GM18907 (cell line): ENCODE measurements at regions not wholly inside any gene's neighbourhood (a gene's known extent, or its start where the extent isn't known, plus 50 kb on each side); places are given as distances from the start of the nearest gene placed in this dataset.

Source experiments
- ATAC-seq: cut with Tn5 transposase; IDR thresholded peaks from one replicate; pipeline ENCODE4 v1.9.1; 2021; ENCODE audit warnings: mild to moderate bottlenecking, moderate library complexity; ENCODE audit not compliant: unreplicated experiment

DNA sequence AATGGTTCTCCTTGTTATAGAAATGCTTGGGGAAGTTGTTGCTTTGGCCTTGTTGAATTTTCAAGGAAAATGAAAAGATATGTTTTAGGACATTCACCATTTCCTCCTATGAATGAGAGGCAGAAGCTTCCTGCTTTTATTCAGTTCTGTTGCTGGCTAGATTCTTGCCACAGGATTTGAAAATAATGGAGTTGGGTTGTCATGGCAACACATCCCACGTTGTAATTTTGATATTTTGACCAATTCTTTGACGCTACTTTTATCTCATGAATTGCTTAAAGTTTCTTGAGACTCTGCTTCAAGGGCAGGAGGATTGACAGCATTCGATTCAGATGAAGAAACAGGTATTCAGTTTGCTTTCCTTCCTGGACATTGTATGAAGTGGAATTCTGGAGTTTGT lies 331.5 kb downstream of the PRDM2 start:
- no peak for ATAC-seq

DNA sequence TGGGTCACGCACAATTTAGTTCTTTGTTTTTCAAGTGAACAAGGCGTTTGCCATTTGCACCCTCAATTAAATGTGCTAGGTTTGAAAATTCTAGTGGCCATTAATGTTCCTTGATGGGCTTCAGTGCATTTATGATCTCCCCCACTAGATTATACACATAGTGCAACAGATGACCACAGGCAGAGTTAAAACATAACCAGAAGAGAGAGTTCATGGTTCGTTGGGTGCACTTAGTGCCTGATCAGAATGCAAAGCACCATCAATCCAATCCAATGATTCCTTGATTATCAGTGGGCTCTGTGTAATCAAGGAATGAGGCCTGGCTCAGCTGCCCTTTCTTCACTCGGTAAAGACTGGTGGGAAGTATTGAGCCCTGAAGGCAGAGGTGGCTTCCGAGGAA lies 334.5 kb downstream of the PRDM2 start:
- ATAC-seq, result no peak

DNA sequence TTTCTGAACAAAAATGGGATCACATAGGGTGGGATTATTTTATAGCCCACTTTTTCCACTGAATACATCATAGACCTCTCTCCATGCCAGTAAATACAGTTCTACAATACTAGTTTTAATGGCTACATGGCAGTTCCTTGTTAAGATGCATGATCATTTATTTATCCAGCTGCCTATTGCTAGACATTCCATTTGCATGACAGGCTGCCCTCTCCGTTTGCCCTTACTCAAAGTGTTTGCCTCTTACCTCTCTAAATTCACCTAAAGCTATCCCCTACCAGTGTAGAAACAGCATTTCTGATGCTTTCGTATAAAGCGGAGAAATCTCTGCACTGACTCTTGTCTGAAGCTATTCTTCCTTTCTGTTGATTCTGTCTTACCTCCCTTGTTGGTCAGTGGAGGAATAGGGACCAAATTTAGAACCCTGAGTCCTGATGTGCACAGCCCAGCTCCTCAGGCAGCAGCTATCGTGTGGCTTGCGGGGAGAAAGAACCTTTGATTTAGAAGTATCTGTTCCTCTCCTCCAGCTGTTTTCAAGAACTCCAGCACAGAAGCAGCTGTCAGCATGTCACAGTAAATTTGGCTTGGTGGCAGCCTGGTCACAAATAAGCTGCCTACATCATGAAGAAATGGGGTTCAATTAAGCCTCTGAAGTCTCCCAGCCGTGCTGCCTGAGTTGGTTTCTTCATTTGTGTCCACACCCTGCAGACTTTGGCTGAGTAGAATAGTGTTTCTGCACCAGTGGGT lies 337.3 kb downstream of the PRDM2 start:
- no peak for ATAC-seq

DNA sequence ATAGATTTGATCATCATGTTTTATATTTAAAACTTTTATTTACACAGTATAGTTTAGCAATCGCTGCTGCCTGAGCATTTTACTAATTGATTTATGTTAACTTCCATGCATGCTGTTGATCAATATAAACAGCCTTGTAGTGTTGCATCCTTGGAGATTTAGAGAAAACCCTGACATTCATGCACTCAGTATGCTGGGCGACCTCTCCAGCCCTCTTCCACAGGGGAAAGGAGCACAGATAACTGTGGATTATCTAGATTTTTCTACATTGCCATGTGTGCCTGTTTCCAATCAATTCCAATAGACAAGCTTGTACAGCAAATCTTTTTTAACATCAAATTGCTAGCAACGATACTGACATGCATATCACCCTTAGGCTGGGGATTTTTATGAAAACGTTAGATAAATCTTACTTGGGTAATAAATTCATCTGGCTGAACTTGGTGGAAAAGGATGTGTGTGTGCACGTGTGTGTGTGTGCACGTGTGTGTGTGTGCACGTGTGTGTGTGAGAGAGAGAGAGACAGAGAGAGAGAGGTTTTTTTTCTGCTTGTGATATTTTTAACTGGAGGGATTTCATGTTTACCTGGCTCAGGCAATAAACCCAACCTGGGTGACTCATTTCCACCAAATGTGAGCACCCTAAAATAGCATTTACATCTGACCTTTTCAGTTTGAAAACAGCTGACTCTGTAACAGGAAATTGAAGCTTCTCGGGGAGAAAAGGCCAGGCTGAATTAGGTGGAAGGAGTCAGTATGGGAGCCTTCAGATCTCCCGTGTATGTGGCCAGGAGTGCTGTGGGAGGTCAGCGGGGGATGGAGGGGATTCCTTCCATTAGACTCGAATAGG lies 339.8 kb downstream of the PRDM2 start:
- ATAC-seq, result no peak

DNA sequence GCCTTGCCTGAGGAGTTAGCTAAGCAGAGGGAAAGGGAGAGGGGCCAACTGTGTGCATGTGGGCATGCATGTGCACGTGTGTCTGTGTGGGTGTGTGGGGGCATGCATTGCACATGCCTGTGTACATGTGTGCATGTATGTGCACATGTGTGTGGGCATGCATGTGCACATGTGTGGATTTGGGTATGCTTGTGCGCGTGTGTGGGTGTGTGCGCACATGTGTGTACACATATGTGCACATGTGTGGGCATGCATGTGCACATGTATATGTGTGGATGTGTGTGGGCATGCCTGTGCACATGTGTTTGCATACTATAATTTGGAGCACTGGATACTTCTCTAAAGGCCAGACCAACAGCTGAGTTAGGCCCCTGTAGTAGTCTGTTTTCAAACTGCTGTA lies 350.0 kb downstream of the PRDM2 start:
- ATAC-seq, result no peak

DNA sequence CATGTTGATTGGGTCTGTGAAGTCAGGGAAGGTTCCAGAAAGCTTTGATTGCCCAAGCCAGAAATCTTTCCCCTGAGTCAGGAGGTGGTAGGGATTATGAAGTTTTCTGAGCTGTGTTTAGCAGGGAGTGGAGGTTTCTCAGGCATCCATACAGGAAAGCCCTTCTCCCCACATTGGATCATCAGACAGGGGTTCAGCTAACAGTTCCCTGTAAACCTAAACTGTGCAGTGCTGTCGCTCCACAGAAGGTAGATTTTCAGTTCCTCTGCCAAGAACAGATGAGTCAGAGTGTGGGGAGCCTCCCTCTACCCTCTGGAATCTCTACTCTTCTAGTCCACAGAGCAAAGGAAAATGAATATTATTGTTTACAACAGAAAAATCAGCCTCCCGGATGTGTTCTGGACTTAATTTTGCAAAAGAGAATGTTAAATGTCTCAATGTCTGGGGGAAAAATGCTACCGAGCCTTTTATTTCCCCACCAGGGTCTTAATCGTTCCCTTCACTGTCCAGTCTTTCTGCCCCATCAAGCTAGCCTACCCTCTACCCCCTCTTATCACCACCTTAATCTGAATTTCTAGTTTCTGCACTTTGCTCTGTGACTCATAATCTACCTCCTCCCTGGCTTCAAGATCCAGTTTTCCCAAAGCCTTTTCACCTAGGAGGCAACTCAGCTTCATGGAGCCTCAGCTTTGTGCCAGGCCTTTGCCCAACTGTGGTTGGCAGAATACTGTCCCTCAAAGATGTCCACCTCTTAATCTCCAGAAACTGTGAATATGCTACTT lies 355.6 kb downstream of the PRDM2 start:
- ATAC-seq, result no peak

DNA sequence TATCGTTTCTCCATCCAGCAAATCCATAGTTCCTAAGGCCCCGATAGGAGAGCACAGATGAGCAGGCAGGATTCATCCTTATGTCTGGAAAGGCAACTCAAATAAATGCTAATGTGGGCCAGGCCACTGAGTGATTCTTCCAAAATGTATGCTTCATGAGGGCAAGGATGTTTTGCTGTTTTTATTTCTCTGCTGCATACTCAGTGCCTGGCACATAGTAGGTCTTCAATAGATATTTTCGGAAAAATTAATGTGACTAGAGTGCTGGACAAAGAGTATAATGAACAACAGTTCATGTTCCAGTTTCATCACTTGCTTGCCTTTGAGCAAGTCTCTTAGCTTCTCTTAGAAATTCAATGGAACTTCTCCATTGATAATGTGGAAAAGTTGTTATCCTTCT lies 357.7 kb downstream of the PRDM2 start:
- no peak for ATAC-seq

DNA sequence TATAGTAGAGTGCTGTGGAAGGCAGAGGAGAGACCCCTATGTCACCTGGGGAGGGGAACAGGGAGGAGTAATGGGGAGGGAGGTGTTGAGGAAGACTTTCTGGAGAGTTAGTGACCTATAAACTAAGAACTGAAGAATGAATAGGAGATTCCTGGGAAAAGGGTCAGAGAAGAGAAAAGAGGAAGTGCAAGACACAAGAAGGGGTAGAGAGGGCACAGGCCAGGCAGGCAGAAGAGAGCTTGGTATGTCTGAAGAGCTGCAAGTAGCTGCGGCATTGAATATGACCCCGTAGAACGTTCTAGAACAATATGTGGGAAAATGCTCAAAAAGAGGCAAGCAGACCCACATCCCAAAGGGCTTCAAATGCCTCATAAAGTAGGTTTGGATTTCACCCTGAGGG lies 361.2 kb downstream of the PRDM2 start:
- no peak for ATAC-seq

DNA sequence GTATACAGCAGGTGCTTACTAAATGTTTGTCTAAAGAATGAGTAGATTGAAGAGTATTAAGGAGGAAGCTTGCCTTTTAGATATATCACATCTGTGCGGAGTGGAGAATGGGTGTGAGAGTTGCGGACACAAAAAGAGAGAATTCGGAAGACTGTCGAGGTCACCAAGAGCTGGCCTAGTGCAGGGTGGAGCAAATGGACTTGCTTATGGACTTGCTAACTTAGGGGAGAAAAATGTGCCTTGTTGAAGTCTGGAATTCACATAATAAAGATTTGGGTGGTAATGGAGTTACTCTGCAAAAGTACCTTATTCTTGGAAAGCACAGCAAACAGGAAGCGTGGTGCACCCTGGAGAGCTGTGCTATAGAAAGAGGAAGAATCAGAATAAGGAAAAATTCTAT lies 361.7 kb downstream of the PRDM2 start:
- no peak for ATAC-seq

DNA sequence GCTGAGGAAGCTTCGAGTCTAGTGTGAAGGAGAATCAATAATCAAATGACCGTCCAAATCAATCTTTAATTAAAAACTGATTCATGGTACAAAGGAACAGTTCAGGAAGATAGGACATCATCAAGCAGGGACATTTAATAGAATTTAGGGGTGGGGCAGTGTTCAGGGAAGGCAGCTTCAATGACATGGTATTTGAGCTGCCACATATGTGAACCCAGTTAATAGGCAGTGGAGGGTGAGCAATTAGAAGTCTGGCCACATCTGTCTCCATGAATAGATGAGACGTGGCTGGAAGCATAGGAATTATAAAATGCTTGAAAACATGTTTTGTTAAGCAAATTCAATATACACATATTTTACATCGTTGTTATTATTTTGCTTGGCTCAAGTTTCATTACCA lies 362.7 kb downstream of the PRDM2 start:
- ATAC-seq, result no peak

DNA sequence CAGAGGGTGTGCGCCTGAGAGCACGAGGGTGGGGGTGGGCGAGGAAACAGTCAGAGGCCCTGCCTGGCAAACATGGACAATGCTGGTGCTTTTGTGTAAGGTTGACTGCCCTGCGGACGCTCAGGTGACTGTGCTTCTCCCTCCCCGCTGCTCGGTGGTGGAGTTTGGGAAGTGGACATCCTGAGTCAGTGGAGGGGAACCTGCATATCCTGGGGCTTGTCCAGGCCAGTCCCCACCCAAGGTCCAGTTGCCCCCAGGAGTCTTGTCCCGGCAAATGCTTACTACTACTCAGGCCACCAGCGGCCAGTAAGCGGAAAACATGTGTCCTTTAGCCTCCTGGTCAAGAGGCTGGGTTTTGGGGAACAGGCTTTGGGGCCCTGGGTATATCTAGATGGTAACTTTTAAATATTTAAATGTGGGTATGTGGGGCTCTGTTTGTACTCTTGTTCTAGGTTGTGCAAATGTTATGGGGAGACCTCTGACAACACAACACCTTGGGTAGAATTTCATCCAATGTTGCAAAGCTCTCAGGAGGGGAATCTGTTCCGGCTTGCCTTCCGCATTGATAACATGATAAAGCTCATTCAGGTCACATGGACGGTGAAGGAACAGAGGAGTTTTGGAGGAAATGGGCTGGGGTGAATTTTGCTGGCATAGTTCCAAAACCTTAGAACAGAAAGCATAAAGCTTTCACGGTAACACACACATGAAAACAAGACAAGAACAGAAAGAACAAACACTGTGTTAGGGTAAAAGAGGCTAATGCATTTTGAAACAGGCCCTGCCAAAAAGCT lies 364.9 kb downstream of the PRDM2 start:
- no peak for ATAC-seq

DNA sequence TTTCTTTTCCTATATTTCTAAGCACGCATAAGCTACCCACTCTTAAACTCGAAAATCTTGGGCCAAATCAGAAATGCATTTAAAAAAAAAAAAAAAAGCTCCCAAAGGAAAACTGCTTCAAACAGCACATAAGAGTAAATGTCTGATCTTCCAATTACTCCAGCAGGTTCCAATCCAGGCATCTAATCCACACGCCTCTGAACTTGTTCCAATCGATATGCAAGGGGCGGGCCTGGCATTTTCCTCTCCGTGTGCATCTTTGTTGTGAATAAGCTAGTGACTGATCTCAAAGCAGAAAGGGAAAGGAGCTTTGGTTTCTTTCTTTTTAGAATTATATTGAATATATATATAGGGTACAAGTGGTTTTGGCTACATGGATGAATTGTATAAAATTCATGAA lies 365.5 kb downstream of the PRDM2 start:
- ATAC-seq, result no peak

DNA sequence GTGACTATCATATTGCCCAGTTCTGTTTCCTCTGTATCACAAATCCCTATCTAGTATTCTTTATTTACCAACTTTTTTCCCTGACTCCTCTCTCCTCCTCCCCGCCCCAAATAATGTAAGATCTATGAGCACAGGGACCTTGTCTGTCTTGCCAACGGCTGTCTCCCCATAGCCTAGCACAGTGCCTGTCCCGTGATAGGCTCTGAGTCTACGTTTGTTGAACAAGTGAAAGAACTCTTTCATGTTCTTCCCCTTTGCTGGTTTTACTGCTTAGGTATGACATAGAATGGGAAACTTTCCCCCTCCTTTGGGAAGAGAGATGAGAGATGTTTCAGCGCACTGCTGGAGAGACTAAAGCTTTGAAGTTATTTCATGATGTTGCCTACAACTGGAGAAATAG lies 367.0 kb downstream of the PRDM2 start:
- no peak for ATAC-seq

DNA sequence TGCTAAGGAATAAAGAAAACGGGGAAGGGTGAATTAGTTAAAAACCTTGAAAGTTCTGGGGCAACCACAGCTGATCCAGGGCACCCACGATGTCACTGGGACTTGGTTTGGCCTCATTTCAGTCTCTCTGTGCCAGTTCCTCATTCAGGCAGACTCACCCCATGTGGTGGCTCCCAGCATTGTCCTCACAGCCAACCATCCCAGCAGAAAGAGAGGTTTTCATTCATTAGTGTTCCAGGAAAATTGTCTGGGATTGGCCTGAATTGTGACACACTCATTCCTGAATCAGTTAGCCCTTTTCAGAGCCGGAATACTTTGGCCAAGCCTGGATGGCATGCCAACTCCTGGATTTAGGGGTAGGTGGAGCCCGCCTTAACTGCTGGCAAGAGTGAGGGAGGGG lies 367.7 kb downstream of the PRDM2 start:
- ATAC-seq, result no peak

DNA sequence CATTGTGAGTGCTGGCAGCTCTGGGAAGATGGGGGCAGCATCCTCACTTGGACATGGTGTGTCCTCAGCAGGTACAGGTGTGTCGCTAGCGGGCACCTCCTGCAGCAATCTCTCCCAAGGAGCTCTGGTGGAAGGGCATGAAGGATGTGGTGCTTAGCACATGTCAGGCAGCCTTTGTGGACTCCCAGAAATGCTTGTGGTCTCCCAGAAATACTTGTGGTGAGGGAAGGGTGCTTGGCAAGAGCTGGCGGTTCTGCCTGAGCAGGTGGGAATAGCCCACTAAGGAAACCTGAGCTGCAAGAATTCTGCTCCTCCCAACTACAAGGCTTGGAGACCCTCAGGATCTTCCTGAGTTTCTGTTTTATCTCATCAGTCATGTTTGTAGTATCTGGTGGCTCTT lies 371.6 kb downstream of the PRDM2 start:
- no peak for ATAC-seq

DNA sequence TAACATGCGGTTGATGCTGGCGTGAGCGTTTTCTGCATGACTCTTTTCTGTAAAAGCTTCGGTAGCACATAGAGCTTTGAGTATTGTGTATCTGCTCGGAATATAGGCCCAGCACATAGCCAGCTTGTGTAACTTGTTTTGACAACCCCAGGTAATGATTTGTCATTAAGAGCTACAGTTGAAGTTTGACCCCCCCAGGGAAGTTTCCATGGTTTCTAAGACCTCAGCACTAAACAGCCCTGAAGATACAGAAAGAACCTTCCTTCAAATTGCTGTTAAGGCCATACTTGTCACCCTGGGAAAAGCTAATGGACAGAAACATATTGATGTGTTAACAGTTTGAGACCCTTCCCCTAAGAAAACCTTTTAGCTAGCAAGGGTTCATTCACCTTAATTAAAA lies 380.7 kb downstream of the PRDM2 start:
- no peak for ATAC-seq

DNA sequence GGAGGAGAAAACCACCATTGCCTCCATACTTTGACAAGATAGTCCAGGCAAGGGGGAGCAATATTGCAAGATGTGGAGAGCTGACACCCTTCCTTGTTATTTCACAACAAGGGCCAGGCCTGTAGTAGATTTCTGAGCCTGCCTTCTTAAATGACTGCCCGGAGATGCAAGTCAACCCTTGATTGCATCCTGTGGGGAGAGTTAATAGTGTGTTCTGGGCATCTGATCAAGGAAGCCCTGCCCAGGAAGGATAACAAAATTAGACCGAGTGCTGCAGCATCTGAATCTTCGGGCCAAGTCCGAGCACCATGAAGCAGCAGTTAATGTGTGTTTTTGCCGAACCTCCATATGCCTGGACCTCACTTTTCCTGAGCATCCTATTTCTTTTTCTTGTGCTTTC lies 382.3 kb downstream of the PRDM2 start:
- ATAC-seq, result no peak

DNA sequence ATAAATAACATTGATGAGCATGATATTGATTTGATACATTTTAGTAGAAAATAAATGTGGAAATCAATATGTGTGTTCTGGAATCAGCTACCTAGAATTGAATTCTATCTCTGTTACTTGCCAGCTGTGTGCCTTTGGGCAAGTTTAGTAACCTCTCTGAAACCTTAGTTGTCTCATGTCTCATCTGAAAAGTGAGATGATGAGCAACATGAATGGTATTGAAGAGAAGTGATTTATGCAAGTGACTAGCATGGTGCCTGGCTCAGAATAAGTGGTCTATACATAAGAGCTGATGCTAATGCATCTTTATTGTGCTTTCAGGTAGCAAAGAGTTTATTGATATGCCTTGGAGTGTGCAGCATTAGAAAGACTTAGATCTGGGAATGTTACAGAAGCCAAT lies 383.3 kb downstream of the PRDM2 start:
- ATAC-seq, result no peak

DNA sequence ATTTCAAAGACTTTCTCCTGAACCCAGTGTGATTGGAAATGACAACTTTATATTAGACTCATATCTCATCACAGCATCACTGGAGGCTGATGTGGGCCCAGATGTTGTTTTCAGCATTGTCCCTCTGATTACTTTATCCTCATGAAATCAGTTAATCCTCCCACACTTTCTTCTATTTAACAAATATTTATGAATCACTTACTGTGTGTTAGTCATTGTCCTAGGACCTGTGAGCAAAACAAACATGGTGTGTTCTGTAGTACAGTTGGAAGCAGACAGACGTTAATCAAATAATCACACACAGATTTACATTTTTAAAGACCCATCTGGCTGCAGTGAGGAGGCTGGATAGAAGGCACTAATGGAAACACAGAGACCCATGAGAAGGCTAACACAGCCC lies 383.7 kb downstream of the PRDM2 start:
- ATAC-seq, result no peak

DNA sequence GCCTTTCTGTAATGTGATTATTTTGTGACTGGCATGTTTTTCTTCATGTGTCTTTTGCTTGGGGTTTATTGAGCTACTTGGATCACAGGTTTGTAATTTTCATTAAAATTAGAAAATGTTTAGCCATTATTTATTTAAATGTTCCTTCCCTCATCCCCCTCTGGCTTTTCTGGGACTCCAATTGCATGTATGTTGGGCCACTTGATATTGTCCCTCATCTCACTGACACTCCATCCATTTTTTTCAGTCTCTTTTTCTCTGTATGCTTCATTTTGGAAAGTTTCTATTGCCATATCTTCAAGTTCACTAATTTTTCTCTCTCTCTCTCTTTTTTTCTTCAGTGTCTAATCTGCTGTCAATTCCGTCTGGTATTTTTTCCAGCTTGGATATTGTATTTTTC lies 390.1 kb downstream of the PRDM2 start:
- no peak for ATAC-seq

DNA sequence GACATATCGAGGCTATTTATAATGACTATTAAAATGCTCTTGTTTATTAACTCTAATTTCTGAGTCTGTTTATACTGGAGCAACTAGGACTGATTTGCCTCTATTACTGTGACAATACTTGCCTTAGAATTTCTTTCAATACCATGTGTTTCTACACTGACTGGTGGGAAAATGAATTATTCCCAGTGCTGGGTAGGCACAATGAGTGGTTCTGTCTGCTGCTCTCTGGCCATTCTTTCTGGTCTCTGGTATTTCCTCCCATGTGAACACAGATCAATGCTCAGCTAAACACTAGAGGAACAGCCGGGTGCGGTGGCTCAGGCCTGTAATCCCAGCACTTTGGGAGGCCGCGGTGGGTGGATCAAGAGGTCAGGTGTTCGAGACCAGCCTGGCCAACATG lies 390.5 kb downstream of the PRDM2 start:
- no peak for ATAC-seq
